Spleen (tissue), 11 donors: ENCODE measurements at regions not wholly inside any gene's neighbourhood (a gene's known extent, or its start where the extent isn't known, plus 50 kb on each side); places are given as distances from the start of the nearest gene placed in this dataset.

Source experiments
- DNase-seq: peaks from one replicate; pipeline ENCODE4 v3.0.0-alpha.2; 2020
- H3K27ac ChIP-seq, 8 donors: fragments of 200-600 bp; sonication (generic) in 7 of 8; 1 replicate in 4 of 8; 2 replicates in 4 of 8; pipeline versions ENCODE4 v1.5.0 to v1.8.0; 2016 to 2021; ENCODE audit warnings: inconsistent platforms in 4 of 8, mild to moderate bottlenecking in 4 of 8, moderate library complexity in 1 of 8
- H3K27me3 ChIP-seq, 7 donors: fragments of 200-600 bp; sonication (generic) in 6 of 7; replicated peaks in 1 of 7; 1 replicate in 4 of 7; 2 replicates in 3 of 7; pipeline versions ENCODE4 v1.5.0 to v1.8.0; 2016 to 2021; ENCODE audit warnings: inconsistent platforms in 3 of 7, mild to moderate bottlenecking in 1 of 7
- H3K36me3 ChIP-seq, 6 donors: fragments of 200-600 bp; sonication (generic) in 5 of 6; 1 replicate in 4 of 6; 2 replicates in 2 of 6; pipeline versions ENCODE4 v1.5.0 to v1.8.0; 2016 to 2021; ENCODE audit warnings: inconsistent platforms in 2 of 6
- H3K4me1 ChIP-seq, 6 donors: fragments of 200-600 bp; sonication (generic) in 5 of 6; 1 replicate in 3 of 6; 2 replicates in 3 of 6; pipeline versions ENCODE4 v1.5.0 to v1.8.0; 2016 to 2021; ENCODE audit warnings: inconsistent platforms in 3 of 6
- H3K4me3 ChIP-seq, 8 donors: fragments of 200-600 bp; sonication (generic) in 7 of 8; 1 replicate in 4 of 8; 2 replicates in 4 of 8; pipeline versions ENCODE4 v1.5.0 to v1.8.0; 2016 to 2021; ENCODE audit warnings: inconsistent platforms in 4 of 8, mild to moderate bottlenecking in 4 of 8, moderate library complexity in 2 of 8
- H3K9me3 ChIP-seq, 8 donors: fragments of 200-600 bp; sonication (generic) in 7 of 8; 1 replicate in 4 of 8; 2 replicates in 4 of 8; pipeline versions ENCODE4 v1.5.0 to v1.8.0; 2016 to 2021; ENCODE audit warnings: inconsistent platforms in 4 of 8
- CTCF ChIP-seq, 11 experiments: fragments of 200-600 bp in 7 of 11; fragments of 450-650 bp in 4 of 11; sonication (generic) in 4 of 11; IDR thresholded peaks in 8 of 11; conservative IDR thresholded peaks in 3 of 11; 1 replicate in 7 of 11; 2 replicates in 4 of 11; pipeline versions ENCODE4 v1.4.0 to v1.8.0; 2016 to 2021; ENCODE audit warnings: antibody characterized with exemption in 11 of 11, inconsistent platforms in 4 of 11, mild to moderate bottlenecking in 1 of 11
- POLR2A ChIP-seq, 3 donors: fragments of 450-650 bp; IDR thresholded peaks; one replicate each; pipeline ENCODE4 v1.5.1; 2017; ENCODE audit warnings: antibody characterized with exemption in 3 of 3, mild to moderate bottlenecking in 1 of 3
- POLR2AphosphoS5 ChIP-seq, 3 donors: sonication (generic); formaldehyde crosslinking; IDR thresholded peaks; one replicate each; pipeline ENCODE4 v1.5.1; 2017; ENCODE audit warnings: antibody characterized with exemption in 3 of 3
- WGBS, 5 donors: extraction: QIAGEN DNeasy Blood & Tissue Kit in 3 of 5; methylation state at CpG; one replicate each; pipeline versions ENCODE4 v1.1.5 to v1.1.7; 2013 to 2018; 5-methylcytosine and 5-hydroxymethylcytosine counted together
- intact Hi-C: fragments of 100-400 bp; cut with DNase I; formaldehyde crosslinking; loops from one replicate; pipeline ENCODE4 v1.15.0; 2023; ENCODE audit warnings: low total_unique reads
- donor health status: healthy with polysubstance abuse.
- donor health status: DM: no; HTN: no; CAD: no; lungs with moderate emphysema.
- donor health status: DM: no; HTN: no; CAD: no.
- donor health status: Bipolar disorder and iron deficiency.
- donor health status: healthy.
- donor health status: DM: no; HTN: no; CAD: no.
- donor health status: DM: yes; HTN: yes; CAD: no.

GRCh38 chr10:118207470-118208007, 134.6 kb downstream of the FAM204A start:
- H3K36me3 ChIP-seq, result no peaks in the 10 kb centered on the region
- peaks cover 0 to 20% (median 0%) of the 10 kb centered on the region in 7 donors for H3K27me3 ChIP-seq
- WGBS, 5 donors, result 69 to 87% (median 74%) methylated on average over 7 of the region's 7 CpGs
- H3K9me3 ChIP-seq, result no peaks in the 10 kb centered on the region
- no peak for TF ChIP-seq POLR2AphosphoS5 (IDR thresholded peaks at IDR 0.05)
- TF ChIP-seq POLR2A (IDR thresholded peaks at IDR 0.05), result no peak
- TF ChIP-seq CTCF (IDR thresholded peaks at IDR 0.05 in 8 of 11, conservative IDR thresholded peaks at IDR 0.05 in 3 of 11), result no peak
- intact Hi-C loops, result no loop called here
- H3K4me3 ChIP-seq, result no peak overlapping the region
- H3K27ac ChIP-seq, result no peak overlapping the region
- no peaks in the 10 kb centered on the region for H3K4me1 ChIP-seq
- DNase-seq, result no peak

GRCh38 chr10:118204292-118204943, 137.7 kb downstream of the FAM204A start:
- WGBS, 5 donors, result 64 to 81% (median 79%) methylated on average over 3 of the region's 3 CpGs
- H3K4me3 ChIP-seq, result no peak overlapping the region
- no peak overlapping the region for H3K27ac ChIP-seq
- H3K27me3 ChIP-seq, result peaks cover 0 to 30% (median 0%) of the 10 kb centered on the region in 7 donors
- no peaks in the 10 kb centered on the region for H3K4me1 ChIP-seq
- DNase-seq, result no peak
- no peaks in the 10 kb centered on the region for H3K36me3 ChIP-seq
- TF ChIP-seq POLR2AphosphoS5 (IDR thresholded peaks at IDR 0.05), result no peak
- no peak for TF ChIP-seq CTCF (IDR thresholded peaks at IDR 0.05 in 8 of 11, conservative IDR thresholded peaks at IDR 0.05 in 3 of 11)
- TF ChIP-seq POLR2A (IDR thresholded peaks at IDR 0.05), result no peak
- no peaks in the 10 kb centered on the region for H3K9me3 ChIP-seq
- intact Hi-C loops, result no loop called here

GRCh38 chr10:118203461-118203860, 138.7 kb downstream of the FAM204A start:
- no peak for TF ChIP-seq POLR2A (IDR thresholded peaks at IDR 0.05)
- TF ChIP-seq POLR2AphosphoS5 (IDR thresholded peaks at IDR 0.05), result no peak
- no peak for TF ChIP-seq CTCF (IDR thresholded peaks at IDR 0.05 in 8 of 11, conservative IDR thresholded peaks at IDR 0.05 in 3 of 11)
- Histone ChIP-seq H3K36me3 (no peaks in the 10 kb centered on the region), H3K4me1 (no peaks in the 10 kb centered on the region), H3K27me3 (peaks cover 0 to 30% (median 0%) of the 10 kb centered on the region in 7 donors), H3K9me3 (no peaks in the 10 kb centered on the region), H3K27ac (no peak overlapping the region), H3K4me3 (no peak overlapping the region)
- intact Hi-C loops, result no loop called here
- WGBS, 5 donors, result 24 to 39% (median 34%) methylated on average over 2 of the region's 2 CpGs
- no peak for DNase-seq

GRCh38 chr10:118195729-118196128, 146.4 kb downstream of the FAM204A start:
- intact Hi-C loops, result no loop called here
- TF ChIP-seq POLR2AphosphoS5 (IDR thresholded peaks at IDR 0.05) (no peak), POLR2A (IDR thresholded peaks at IDR 0.05) (no peak), CTCF (IDR thresholded peaks at IDR 0.05 in 8 of 11, conservative IDR thresholded peaks at IDR 0.05 in 3 of 11) (no peak)
- no peak overlapping the region for H3K4me3 ChIP-seq
- 43 to 81% (median 64%) methylated on average over 2 of the region's 2 CpGs for WGBS, 5 donors
- no peaks in the 10 kb centered on the region for H3K36me3 ChIP-seq
- no peaks in the 10 kb centered on the region for H3K4me1 ChIP-seq
- no peaks in the 10 kb centered on the region for H3K27me3 ChIP-seq
- DNase-seq, result no peak
- H3K27ac ChIP-seq, result no peak overlapping the region
- H3K9me3 ChIP-seq, result peaks cover 0 to 6% (median 2%) of the 10 kb centered on the region in 8 donors
